GM18858 (cell line): ENCODE measurements at regions not wholly inside any gene's neighbourhood (a gene's known extent, or its start where the extent isn't known, plus 50 kb on each side); places are given as distances from the start of the nearest gene placed in this dataset.
"Not testable (repeated sequence)": the region's sequence is repeated elsewhere in the genome, so short reads cannot be mapped to it uniquely, and the experiment has no call there.

Source experiments
- ATAC-seq: cut with Tn5 transposase; IDR thresholded peaks from one replicate; pipeline ENCODE4 v1.9.1; 2021; ENCODE audit not compliant: unreplicated experiment

GRCh38 chr5:124554746-124555578 is 191.5 kb downstream of the ZNF608 start:
- ATAC-seq: no peak

DNA sequence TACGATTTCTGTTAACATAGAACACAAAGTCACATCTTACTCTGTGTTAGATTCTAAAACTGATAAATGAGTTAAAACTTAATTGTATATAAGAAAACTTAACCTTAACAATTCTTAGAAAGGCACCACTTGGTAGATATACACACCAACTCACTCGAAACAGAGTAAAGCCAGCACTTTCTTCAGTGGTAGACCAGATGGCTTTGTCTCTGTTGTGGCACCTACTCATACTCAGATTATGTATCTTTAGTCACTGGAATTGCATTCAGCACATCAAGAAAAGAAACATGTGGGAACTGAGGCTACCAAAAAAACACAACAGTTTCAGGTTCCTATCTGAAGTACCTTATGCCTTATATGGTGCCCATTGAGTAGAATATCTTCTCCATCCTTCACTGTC is 192.5 kb downstream of the ZNF608 start:
- no peak for ATAC-seq

GRCh38 chr5:124552526-124552925 is 193.9 kb downstream of the ZNF608 start:
- no peak for ATAC-seq

- ATAC-seq: no peak
Measured at GRCh38 chr5:124551939-124552279, 194.5 kb downstream of the ZNF608 start.

DNA sequence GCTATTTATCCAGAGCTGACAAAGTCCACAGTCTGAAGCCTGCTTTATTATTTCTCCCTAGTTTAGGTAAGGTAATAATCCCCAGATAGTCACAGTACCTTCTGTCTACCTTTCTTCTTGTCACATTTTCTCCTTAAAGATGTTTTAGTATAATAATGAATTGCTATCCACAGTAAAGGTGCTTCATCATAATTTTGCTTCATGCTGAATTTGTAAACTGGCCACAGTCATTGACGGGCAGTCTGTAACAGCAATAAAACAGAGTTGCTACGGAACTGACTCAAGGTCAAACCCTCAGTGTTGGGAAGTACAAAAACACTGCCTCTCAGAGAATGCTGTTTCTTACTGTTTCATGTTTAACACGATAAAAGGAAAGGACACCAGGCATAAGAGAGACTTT is 195.7 kb downstream of the ZNF608 start:
- ATAC-seq: no peak

- no peak for ATAC-seq
Measured at GRCh38 chr5:124549891-124550436, 196.5 kb downstream of the ZNF608 start.

DNA sequence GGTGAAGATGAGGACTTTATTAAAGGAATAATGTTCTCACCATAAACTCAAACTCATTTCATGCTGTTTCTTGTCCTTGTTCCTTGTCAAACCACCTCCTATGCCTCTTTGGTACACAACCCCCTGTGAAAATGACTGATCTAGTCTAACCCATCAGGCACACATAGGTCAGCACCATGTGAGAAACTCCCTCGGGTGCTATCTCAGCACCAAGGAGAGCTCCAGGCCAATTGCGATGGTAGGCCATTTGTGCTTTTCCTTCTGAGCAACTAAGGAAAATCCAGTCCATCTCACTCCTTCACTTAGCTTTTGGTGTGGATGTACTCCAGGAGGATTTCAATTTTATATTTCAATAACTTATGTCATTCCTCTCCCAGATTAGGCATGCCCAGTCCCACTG is 199.8 kb downstream of the ZNF608 start:
- ATAC-seq: no peak

DNA sequence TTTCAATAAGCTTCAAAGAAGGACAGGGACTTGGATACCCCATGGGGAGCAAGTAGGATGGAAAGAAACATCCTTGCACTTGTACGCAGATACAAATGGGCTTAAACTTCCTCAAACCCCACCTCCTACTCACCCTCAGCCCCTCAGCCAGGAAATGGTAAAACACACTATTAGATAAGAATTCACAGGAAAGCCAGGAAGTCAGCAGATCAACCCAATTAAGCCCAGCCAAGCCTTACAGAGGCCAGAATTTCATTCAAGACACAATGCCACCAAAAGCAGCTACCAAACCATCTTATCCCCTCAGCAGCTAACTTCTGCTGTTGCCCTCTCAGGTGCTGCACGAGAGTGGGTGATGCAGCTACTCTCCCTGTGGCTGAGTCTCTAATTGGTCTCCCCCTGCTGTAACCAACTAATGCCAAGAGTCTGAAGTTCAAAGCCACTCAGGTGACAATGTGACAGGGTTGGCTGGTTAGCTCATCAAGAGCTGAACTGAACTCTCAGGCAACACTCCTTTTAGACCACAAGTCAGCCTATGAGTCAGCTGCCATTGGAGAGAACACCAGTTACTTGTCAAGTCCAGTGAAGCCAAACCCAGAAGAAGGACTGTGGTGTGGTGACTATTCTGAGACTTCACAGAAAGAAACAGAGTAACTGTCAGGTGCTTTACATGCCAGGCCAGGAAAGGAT is 201.9 kb downstream of the ZNF608 start:
- ATAC-seq: peak; percentile 96

DNA sequence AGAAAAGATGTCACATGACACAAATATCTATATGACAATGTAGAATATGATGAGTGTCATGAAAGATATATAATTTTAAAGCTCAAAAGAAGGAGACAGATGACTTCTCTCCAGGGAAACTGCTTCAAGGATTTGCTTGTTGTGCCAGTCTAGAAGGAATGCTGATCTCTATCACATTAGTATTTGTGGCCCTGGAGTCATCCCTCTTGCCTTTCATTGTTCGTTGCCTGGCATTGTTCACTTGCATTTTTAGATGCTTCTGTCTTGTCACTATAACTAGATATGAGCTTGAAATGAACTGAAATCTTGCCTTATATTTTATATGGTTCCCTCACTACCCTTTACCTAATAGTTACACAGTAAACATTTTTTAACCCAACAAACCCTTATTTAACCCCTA is 207.5 kb downstream of the ZNF608 start:
- ATAC-seq: no peak

GRCh38 chr5:124538191-124538590 is 208.2 kb downstream of the ZNF608 start:
- no peak for ATAC-seq

DNA sequence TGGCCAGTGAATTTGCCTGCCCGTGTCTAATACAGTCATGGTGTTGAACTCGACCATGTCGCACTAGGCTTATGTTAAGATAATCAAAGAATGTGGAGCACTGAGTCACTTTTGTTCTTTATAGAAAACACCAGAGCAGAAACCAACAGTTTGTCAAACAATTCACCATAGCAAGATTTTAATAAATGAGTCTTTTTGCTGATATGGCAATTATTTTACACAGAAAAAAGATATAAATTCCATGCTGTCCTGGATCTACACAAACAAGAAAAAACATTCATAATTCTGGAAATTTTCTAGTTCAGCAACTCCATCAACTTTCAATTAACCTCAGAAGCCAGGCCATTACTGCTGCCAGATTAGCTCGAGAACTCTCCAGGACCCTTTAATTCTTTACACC is 208.9 kb downstream of the ZNF608 start:
- ATAC-seq: no peak

- ATAC-seq: no peak
Measured at GRCh38 chr5:124537107-124537506, 209.3 kb downstream of the ZNF608 start.

GRCh38 chr5:124536333-124536732 is 210.1 kb downstream of the ZNF608 start:
- ATAC-seq: no peak

- no peak for ATAC-seq
Measured at GRCh38 chr5:124530916-124531315, 215.5 kb downstream of the ZNF608 start.

GRCh38 chr5:124528838-124529237 is 217.6 kb downstream of the ZNF608 start:
- ATAC-seq: peak; percentile 45

DNA sequence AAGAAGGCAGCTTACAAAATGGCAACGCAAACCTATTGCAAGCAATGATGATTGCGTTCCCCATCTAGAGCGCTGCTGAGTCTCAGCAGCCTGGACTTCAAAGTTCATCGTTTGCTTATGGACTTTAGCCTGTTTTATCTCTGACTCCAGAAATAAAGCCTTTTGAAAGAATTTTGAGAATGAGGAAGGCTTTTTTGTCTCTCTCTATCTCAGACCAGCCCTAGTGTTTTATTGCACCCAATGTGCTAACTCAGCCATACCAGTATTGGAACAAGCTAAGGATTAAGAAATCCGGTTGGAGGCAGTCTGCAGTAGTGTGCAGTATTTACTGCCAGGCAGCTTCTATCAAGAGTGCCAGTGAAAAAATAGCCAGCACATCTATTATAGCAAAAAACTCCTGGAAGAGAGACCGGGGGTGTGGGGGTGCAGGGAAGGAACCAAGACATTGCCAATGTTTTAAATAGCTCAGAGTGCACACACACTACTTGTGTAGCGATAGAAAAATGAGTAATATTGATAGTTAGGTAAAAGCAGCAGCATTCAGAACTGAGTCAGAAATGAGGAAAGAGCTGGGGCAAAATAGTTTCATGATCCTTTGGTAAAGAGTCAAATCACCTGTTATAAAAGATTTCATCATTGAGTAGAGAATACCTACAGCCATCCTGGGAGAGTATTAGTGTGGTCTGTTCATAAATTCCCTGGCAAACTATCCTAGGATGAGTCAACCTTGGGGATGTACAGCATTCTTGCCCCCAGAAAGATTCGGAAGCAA is 219.0 kb downstream of the ZNF608 start:
- peak; percentile 47 for ATAC-seq

GRCh38 chr5:124526079-124526478 is 220.4 kb downstream of the ZNF608 start:
- not testable (repeated sequence) for ATAC-seq

DNA sequence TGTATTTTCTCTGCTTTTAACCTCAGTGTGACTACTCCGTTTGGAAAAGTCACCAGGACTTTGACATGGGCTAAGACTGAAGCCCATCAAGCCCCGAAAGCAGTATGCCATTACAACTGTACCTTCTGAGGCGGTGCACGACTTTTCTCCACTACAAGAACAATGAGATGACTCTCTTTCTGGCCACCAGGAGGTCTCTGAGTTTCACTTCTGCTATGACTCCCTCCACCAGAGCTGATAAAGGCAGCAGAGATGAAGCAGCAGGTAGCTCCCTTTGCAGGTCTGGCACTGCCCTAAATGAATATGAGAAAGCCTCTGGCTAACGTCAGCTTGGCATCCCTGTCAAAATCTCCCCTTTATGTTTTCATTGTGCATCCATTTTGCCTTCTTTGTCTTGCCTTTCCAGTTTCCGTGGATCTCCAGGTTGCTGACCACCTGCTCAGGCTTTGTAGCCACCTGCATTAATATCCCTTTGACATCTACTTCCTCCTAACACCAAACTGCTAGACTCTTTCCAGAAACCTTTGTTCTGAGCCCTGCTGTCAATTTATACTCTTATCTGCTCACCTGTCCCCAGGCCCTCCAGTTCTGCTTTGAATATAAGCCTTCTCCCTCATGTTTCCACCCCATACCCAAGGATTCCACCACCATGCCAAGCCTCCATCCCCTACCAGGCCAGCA is 221.7 kb downstream of the ZNF608 start:
- peak; percentile 85 for ATAC-seq

DNA sequence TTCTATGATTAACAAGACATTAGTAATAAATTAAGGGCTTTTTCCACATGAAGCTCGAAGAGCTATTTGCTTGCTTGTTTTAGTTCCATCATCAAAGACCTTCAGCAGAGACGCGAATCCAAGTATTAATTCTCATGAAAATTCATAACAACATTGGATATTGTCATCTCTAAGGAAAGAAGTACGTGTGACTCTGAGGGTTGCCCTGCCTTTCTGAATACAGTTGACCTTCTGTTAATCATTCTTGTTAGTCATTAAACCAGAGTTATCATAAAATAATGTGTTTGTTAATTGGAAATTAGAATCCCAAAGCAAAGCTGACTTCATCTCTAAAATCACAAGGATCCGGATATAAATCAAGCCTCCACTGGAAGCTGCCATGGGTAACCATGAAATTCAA is 222.5 kb downstream of the ZNF608 start:
- ATAC-seq: no peak

GRCh38 chr5:124522992-124523391 is 223.4 kb downstream of the ZNF608 start:
- no peak for ATAC-seq
